Lower lobe of right lung (tissue), 2 donors: ENCODE measurements at regions not wholly inside any gene's neighbourhood (a gene's known extent, or its start where the extent isn't known, plus 50 kb on each side); places are given as distances from the start of the nearest gene placed in this dataset.

Experiments used
- ATAC-seq, 2 donors: fragments of 200-7000 bp; cut with Tn5 transposase; one replicate each; pipeline ENCODE4 v1.9.1; 2020 to 2022; ENCODE audit warnings: mild to moderate bottlenecking in 2 of 2, moderate library complexity in 2 of 2
- DNase-seq: peaks from one replicate; pipeline ENCODE4 v3.0.0-alpha.2; 2020
- H3K27ac ChIP-seq: fragments of 200-600 bp; one replicate; pipeline ENCODE4 v1.8.0; 2022
- H3K27me3 ChIP-seq: fragments of 200-600 bp; one replicate; pipeline ENCODE4 v1.8.0; 2022; ENCODE audit warnings: low read depth
- H3K36me3 ChIP-seq: fragments of 200-600 bp; one replicate; pipeline ENCODE4 v1.8.0; 2022; ENCODE audit warnings: mild to moderate bottlenecking
- H3K4me1 ChIP-seq: fragments of 200-600 bp; one replicate; pipeline ENCODE4 v1.8.0; 2022
- H3K4me3 ChIP-seq: fragments of 200-600 bp; one replicate; pipeline ENCODE4 v1.8.0; 2022; ENCODE audit warnings: mild to moderate bottlenecking
- H3K9me3 ChIP-seq: fragments of 200-600 bp; one replicate; pipeline ENCODE4 v1.8.0; 2022
- CTCF ChIP-seq: fragments of 200-600 bp; IDR thresholded peaks from one replicate; pipeline ENCODE4 v1.8.0; 2022; ENCODE audit warnings: antibody characterized with exemption, mild to moderate bottlenecking
- intact Hi-C: fragments of 100-400 bp; cut with DNase I; formaldehyde crosslinking; loops from one replicate; pipeline ENCODE4 v1.11.0; 2022
- donor health status: DM: no; HTN: yes; CAD: no; lungs with severe emphysema.

DNA sequence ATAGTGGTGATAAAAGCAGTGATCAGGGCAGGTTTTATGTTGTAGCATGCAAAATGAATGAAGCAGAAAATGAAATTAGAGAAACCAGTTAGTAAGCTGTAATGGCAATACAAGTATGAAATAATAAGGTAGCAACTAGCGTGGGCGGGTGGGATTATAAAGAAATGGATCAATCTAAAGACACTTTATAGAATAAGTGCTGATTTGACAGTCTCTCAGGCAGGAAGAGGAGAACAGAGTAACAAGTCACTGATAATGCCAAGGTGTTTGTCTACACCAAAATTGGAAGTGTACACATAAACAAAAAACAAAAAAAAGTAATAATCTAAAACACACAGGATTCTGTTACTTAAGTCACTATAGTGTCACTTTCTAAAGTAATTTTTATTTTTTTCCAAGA, 51.0 kb upstream of the PCBP1 start:
- Histone ChIP-seq H3K4me3 (no peak overlapping the region), H3K36me3 (peaks cover 4% of the 10 kb centered on the region), H3K9me3 (no peaks in the 10 kb centered on the region), H3K27ac (no peak overlapping the region), H3K27me3 (no peaks in the 10 kb centered on the region), H3K4me1 (peaks cover 24% of the 10 kb centered on the region)
- TF ChIP-seq CTCF, result no peak
- ATAC-seq, result no peak
- DNase-seq, result no peak
- intact Hi-C loops, result no loop called here

GRCh38 chr2:70035344-70035844, 51.9 kb upstream of the PCBP1 start:
- peak overlapping the region; percentile 48 for H3K27ac ChIP-seq
- ATAC-seq (peak in 1 of 2 donors; percentile 68), DNase-seq (no peak)
- no peaks in the 10 kb centered on the region for H3K9me3 ChIP-seq
- no peaks in the 10 kb centered on the region for H3K27me3 ChIP-seq
- no peak overlapping the region for H3K4me3 ChIP-seq
- peaks cover 11% of the 10 kb centered on the region for H3K36me3 ChIP-seq
- intact Hi-C loops, result no loop called here
- peaks cover 31% of the 10 kb centered on the region for H3K4me1 ChIP-seq
- no peak for TF ChIP-seq CTCF

DNA sequence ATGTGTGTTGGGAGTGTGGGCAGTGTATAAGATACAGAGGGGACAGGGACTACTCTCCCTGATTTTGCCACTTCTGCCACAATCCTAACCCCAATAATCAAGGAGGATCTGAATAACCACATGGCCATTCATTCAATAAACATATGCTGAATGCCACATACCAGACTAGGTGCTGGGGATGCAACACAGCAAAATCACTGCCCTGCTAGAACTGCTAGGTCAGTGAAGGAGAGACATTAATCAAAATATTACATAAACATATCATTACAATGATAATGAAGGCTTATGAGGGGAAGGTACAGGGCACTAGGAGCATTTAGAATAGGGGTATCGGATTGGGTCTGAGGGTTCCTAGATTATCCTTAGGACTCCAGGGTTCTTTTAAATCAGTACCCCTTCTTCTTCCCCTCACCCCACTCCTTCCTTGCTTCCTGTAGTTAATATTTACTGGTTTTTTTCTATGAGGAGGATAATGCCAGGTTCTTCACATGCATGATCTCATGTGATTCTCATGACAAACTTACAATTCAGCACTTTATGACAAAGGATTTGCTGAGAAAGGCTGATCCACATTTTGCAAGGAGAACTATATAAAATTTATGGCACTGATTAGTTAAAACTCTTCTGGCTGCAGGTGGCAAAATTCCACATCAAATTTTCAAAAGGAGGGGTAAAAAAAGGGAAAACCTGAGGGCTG, 56.4 kb upstream of the PCBP1 start:
- intact Hi-C loops, result no loop called here
- Histone ChIP-seq H3K27me3 (no peaks in the 10 kb centered on the region), H3K36me3 (peaks cover 11% of the 10 kb centered on the region), H3K27ac (peak overlapping the region; percentile 74), H3K4me3 (no peak overlapping the region), H3K4me1 (peaks cover 27% of the 10 kb centered on the region), H3K9me3 (no peaks in the 10 kb centered on the region)
- DNase-seq (no peak), ATAC-seq (no peak)
- no peak for TF ChIP-seq CTCF

GRCh38 chr2:70029814-70030409, 57.4 kb upstream of the PCBP1 start:
- DNase-seq, result peak; percentile 48
- H3K4me3 ChIP-seq, result no peak overlapping the region

GRCh38 chr2:70024284-70024683, 62.9 kb upstream of the ASPRV1 start:
- ATAC-seq (no peak), DNase-seq (no peak)
- Histone ChIP-seq H3K27ac (no peak overlapping the region), H3K36me3 (no peaks in the 10 kb centered on the region), H3K9me3 (no peaks in the 10 kb centered on the region), H3K4me1 (no peaks in the 10 kb centered on the region), H3K27me3 (no peaks in the 10 kb centered on the region), H3K4me3 (no peak overlapping the region)
- no peak for TF ChIP-seq CTCF
- intact Hi-C loops, result no loop called here

More at GRCh38 chr2:70029814-70030409, 57.4 kb upstream of the PCBP1 start:
- peak overlapping the region; percentile 74 for H3K27ac ChIP-seq
- no peak for TF ChIP-seq CTCF
- intact Hi-C loops, result no loop called here
- H3K36me3 ChIP-seq, result peaks cover 11% of the 10 kb centered on the region
- no peaks in the 10 kb centered on the region for H3K9me3 ChIP-seq
- H3K27me3 ChIP-seq, result no peaks in the 10 kb centered on the region
- peaks cover 19% of the 10 kb centered on the region for H3K4me1 ChIP-seq
- peak; percentile 72 to 78 for ATAC-seq
